Activated naive CD4-positive, alpha-beta T cell treated with anti-CD3 and anti-CD28 coated beads, Interleukin-2, amount 10 ng/mL, durations not matched to agents 7 days and 5 days (primary cell): ENCODE measurements at regions not wholly inside any gene's neighbourhood (a gene's known extent, or its start where the extent isn't known, plus 50 kb on each side); places are given as distances from the start of the nearest gene placed in this dataset.
"Not testable (repeated sequence)": the region's sequence is repeated elsewhere in the genome, so short reads cannot be mapped to it uniquely, and the experiment has no call there.

Experiments
- CTCF ChIA-PET: fragments of 350-600 bp; sonication (Branson Sonifier 250); formaldehyde crosslinking; loops from one replicate; lab custom pipeline; 2021; ENCODE audit warnings: antibody characterized with exemption; lab: Charles Lee
- DNase-seq: peaks from one replicate; pipeline ENCODE4 v3.0.0-alpha.2; 2020
- H3K27ac Mint-ChIP-seq: one replicate; pipeline ENCODE4 v1.8.0; 2021; ENCODE audit warnings: mild to moderate bottlenecking, moderate library complexity, mixed read lengths
- H3K27me3 Mint-ChIP-seq: one replicate; pipeline ENCODE4 v1.8.0; 2021; ENCODE audit warnings: mild to moderate bottlenecking, mixed read lengths
- H3K36me3 Mint-ChIP-seq: one replicate; pipeline ENCODE4 v1.8.0; 2021; ENCODE audit warnings: mixed read lengths
- H3K4me1 Mint-ChIP-seq: one replicate; pipeline ENCODE4 v1.8.0; 2021; ENCODE audit warnings: mixed read lengths
- H3K4me3 Mint-ChIP-seq: one replicate; pipeline ENCODE4 v1.8.0; 2021; ENCODE audit warnings: mild to moderate bottlenecking, moderate library complexity, mixed read lengths
- H3K9me3 Mint-ChIP-seq: one replicate; pipeline ENCODE4 v1.8.0; 2021; ENCODE audit warnings: mixed read lengths

DNA sequence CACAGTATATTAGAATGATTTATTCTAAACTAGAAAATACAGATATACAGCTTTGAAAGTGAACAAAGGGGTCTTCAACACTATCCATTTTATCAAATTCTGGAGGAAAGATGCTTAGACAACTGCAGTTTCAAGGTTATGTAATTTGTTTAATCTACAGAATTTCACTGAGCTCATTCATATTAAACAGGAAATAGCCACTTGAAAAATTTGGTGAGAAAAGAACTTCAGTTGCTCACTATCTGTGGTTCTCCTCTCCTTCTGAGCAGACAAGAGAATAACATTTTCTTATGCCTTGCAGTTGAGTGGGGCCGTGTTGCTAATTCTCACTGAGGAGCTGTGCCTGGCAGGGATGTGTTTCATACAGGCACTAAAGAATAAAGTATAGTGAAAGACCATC lies 1428.2 kb downstream of the CDH12 start:
- Mint-ChIP-seq H3K9me3 (no peaks in the 10 kb centered on the region), H3K27ac (no peak overlapping the region), H3K4me1 (no peaks in the 10 kb centered on the region), H3K36me3 (no peaks in the 10 kb centered on the region), H3K27me3 (no peaks in the 10 kb centered on the region), H3K4me3 (no peak overlapping the region)
- CTCF ChIA-PET: no interaction called here
- DNase-seq: no peak

GRCh38 chr5:21419383-21419782 lies 1431.4 kb upstream of the CDH18 start:
- Mint-ChIP-seq H3K4me3 (no peak overlapping the region), H3K27me3 (no peaks in the 10 kb centered on the region), H3K36me3 (no peaks in the 10 kb centered on the region), H3K27ac (no peak overlapping the region), H3K9me3 (no peaks in the 10 kb centered on the region), H3K4me1 (no peaks in the 10 kb centered on the region)
- CTCF ChIA-PET: no interaction called here
- no peak for DNase-seq

DNA sequence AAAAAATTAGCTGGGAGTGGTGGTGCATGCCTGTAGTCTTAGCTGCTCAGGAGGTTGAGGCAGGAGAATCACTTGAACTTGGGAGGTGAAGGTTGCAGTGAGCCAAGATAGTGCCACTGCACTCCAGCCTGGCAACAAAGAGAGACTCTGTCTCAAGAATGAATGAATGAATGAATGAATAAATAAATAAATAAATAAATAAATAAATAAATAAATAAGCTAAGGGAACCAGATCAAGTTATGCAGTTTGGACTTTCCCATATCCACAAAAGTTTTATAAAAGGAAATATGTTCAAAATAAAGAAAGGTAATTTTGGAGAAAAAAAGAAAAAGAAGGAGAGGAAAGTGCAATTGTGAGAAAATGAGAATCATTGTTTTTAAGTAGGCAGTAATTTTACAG lies 1414.1 kb upstream of the CDH18 start:
- H3K4me3 Mint-ChIP-seq, H3K9me3 Mint-ChIP-seq, H3K27ac Mint-ChIP-seq, DNase-seq, H3K27me3 Mint-ChIP-seq, H3K4me1 Mint-ChIP-seq, CTCF ChIA-PET, H3K36me3 Mint-ChIP-seq: not testable (repeated sequence)

DNA sequence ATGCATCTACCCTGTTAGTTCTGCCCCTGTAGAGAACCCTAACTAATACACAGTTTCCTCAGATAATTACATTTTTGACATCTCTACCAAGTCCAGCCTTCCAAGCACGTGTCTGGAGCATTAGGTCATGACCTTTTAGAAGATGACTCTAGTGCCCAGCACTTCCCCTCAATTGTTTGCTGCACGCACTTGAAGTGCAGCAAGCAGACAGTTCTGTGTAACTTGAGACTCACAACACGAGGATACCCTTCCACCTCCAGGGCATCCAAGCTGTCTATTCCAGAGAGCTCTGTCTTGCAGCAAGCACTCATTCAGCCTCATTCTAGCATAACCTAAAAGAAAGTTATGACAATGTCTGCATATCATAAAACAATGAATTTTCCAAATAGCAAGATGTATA lies 1410.5 kb upstream of the CDH18 start:
- H3K27ac Mint-ChIP-seq: no peak overlapping the region
- peaks cover 4% of the 10 kb centered on the region for H3K4me1 Mint-ChIP-seq
- DNase-seq: no peak
- H3K27me3 Mint-ChIP-seq: no peaks in the 10 kb centered on the region
- peaks cover 2% of the 10 kb centered on the region for H3K9me3 Mint-ChIP-seq
- no peak overlapping the region for H3K4me3 Mint-ChIP-seq
- CTCF ChIA-PET: no interaction called here
- H3K36me3 Mint-ChIP-seq: no peaks in the 10 kb centered on the region

- no peaks in the 10 kb centered on the region for H3K36me3 Mint-ChIP-seq
- CTCF ChIA-PET: no interaction called here
- H3K4me1 Mint-ChIP-seq: peaks cover 4% of the 10 kb centered on the region
- DNase-seq: no peak
- peaks cover 2% of the 10 kb centered on the region for H3K9me3 Mint-ChIP-seq
- H3K4me3 Mint-ChIP-seq: no peak overlapping the region
- no peak overlapping the region for H3K27ac Mint-ChIP-seq
- no peaks in the 10 kb centered on the region for H3K27me3 Mint-ChIP-seq
Measured at GRCh38 chr5:21397693-21398092, 1409.7 kb upstream of the CDH18 start.

- H3K27ac Mint-ChIP-seq: no peak overlapping the region
- CTCF ChIA-PET: no interaction called here
- no peak for DNase-seq
- H3K27me3 Mint-ChIP-seq: no peaks in the 10 kb centered on the region
- no peaks in the 10 kb centered on the region for H3K4me1 Mint-ChIP-seq
- no peaks in the 10 kb centered on the region for H3K36me3 Mint-ChIP-seq
- H3K4me3 Mint-ChIP-seq: no peak overlapping the region
- peaks cover 1% of the 10 kb centered on the region for H3K9me3 Mint-ChIP-seq
Measured at GRCh38 chr5:21391506-21391905, 1403.5 kb upstream of the CDH18 start.

DNA sequence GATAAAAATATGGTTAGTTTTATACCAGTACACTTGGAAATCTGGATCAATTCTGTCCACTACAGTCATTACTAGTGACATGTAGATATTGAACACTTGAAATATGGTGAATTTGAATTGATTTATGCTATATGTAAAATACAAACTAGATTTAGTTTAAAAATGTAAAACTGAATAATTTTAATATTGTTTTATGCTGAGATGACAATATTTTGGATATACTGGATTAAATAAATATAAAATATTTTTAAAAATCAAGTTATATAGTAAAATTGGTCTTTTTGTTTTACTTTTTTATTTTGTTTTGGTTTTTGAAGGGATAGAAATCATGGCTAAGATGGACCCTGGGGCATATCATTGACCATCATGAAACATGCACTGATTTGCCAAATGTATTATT lies 1372.8 kb upstream of the CDH18 start:
- H3K9me3 Mint-ChIP-seq, CTCF ChIA-PET, H3K4me1 Mint-ChIP-seq, H3K27ac Mint-ChIP-seq, H3K4me3 Mint-ChIP-seq, H3K27me3 Mint-ChIP-seq, DNase-seq, H3K36me3 Mint-ChIP-seq: not testable (repeated sequence)

- H3K4me1 Mint-ChIP-seq, H3K9me3 Mint-ChIP-seq, H3K36me3 Mint-ChIP-seq, CTCF ChIA-PET, H3K27ac Mint-ChIP-seq, H3K27me3 Mint-ChIP-seq: not testable (repeated sequence)
- peak overlapping the region; percentile 68 for H3K4me3 Mint-ChIP-seq
- peak; percentile 22 for DNase-seq
Measured at GRCh38 chr5:21341948-21342261, 1353.9 kb upstream of the CDH18 start.

GRCh38 chr5:21341203-21341947 lies 1353.4 kb upstream of the CDH18 start:
- H3K27ac Mint-ChIP-seq, H3K9me3 Mint-ChIP-seq, H3K36me3 Mint-ChIP-seq, H3K27me3 Mint-ChIP-seq, CTCF ChIA-PET, H3K4me1 Mint-ChIP-seq: not testable (repeated sequence)
- peak overlapping the region; percentile 68 for H3K4me3 Mint-ChIP-seq
- DNase-seq: peak; percentile 22

GRCh38 chr5:21340233-21340632 lies 1352.2 kb upstream of the CDH18 start:
- H3K36me3 Mint-ChIP-seq, H3K4me1 Mint-ChIP-seq, H3K27me3 Mint-ChIP-seq, H3K27ac Mint-ChIP-seq, DNase-seq, H3K9me3 Mint-ChIP-seq, CTCF ChIA-PET, H3K4me3 Mint-ChIP-seq: not testable (repeated sequence)

DNA sequence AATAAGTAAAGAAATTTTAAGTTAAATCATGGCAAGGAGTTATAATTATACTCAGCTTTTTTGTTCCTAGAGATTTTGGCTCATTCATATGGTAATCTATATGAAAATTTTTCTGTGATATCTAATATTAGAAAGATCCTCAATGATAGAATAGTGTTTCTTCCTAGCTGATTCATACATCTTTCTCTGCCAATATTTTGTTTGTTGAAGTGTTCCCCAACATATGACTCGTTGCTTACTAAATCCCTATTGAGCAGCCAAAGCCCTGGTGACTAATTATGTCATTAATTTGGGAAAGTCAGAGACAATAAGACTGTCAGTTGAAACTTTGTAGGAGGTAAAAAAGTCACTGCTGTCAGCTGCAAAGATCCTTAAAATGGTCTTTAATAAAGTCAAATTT lies 1348.5 kb upstream of the CDH18 start:
- H3K27me3 Mint-ChIP-seq, H3K27ac Mint-ChIP-seq, H3K36me3 Mint-ChIP-seq, DNase-seq, H3K9me3 Mint-ChIP-seq, H3K4me3 Mint-ChIP-seq, H3K4me1 Mint-ChIP-seq, CTCF ChIA-PET: not testable (repeated sequence)

DNA sequence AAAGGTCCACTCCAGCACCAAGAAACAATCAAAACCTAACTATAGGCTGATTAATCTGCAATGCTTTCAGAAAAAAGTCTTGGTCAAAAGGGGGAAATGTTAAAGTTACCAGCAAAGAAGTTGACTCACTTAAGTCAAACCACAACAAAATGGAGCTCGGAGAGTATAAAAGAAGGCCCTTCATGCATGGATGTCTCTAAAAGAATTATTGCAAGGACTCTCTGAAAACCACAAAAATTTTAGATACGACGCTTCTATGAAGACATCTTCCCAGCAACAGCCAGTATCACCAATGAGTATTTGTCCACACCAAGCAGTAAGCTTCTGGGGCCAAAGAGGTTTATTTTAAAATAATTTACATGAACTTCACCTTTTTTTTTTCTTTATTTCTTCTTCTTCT lies 1327.4 kb upstream of the CDH18 start:
- H3K27ac Mint-ChIP-seq, H3K27me3 Mint-ChIP-seq, H3K36me3 Mint-ChIP-seq, CTCF ChIA-PET, H3K4me1 Mint-ChIP-seq, DNase-seq, H3K9me3 Mint-ChIP-seq, H3K4me3 Mint-ChIP-seq: not testable (repeated sequence)

DNA sequence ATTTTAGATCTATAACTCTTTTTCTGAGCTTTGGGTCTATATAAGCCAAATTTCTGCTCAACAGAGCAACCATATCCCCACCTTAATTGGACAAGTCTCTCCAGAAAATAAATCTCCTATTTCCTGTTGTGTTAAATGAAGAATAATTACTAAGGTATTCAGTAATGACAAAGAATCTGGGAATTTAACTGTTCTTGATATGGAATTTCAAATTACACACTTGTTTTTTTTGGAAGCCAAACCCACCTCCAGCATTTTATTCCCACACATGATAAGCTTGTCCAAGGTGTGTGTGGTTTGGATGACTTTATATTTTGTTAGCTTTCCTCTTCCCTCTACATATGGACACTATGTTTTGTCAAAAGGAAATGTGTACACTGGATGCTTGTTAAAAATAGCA lies 1313.2 kb upstream of the CDH18 start:
- H3K9me3 Mint-ChIP-seq, H3K36me3 Mint-ChIP-seq, H3K4me3 Mint-ChIP-seq, H3K4me1 Mint-ChIP-seq, DNase-seq, H3K27me3 Mint-ChIP-seq, H3K27ac Mint-ChIP-seq, CTCF ChIA-PET: not testable (repeated sequence)

DNA sequence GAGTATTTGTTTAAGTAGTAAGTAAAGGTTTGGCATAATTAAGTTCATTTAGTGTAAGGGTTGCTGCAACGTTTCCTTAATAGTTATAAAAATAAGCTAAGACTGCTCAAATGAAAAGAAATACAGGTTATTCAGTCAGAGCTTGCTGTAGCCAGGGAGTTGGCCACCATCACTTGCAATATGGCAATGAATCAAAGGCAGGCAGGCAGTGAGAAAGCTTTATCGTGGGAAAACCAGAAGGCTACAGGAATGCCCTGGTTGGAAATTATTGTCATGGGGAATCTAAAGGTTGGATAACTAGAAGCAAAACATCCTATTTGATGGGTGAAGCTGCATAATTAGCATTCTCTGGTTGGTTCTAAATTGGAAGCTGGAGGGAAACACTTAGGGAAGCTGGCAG lies 1286.4 kb upstream of the CDH18 start:
- H3K27ac Mint-ChIP-seq, CTCF ChIA-PET, H3K27me3 Mint-ChIP-seq, DNase-seq, H3K4me1 Mint-ChIP-seq, H3K9me3 Mint-ChIP-seq, H3K4me3 Mint-ChIP-seq, H3K36me3 Mint-ChIP-seq: not testable (repeated sequence)

GRCh38 chr5:21263361-21263760 lies 1275.4 kb upstream of the CDH18 start:
- no peak overlapping the region for H3K4me3 Mint-ChIP-seq
- peaks cover 7% of the 10 kb centered on the region for H3K9me3 Mint-ChIP-seq
- no peak overlapping the region for H3K27ac Mint-ChIP-seq
- no peaks in the 10 kb centered on the region for H3K27me3 Mint-ChIP-seq
- CTCF ChIA-PET: no interaction called here
- H3K36me3 Mint-ChIP-seq: no peaks in the 10 kb centered on the region
- DNase-seq: no peak
- no peaks in the 10 kb centered on the region for H3K4me1 Mint-ChIP-seq

DNA sequence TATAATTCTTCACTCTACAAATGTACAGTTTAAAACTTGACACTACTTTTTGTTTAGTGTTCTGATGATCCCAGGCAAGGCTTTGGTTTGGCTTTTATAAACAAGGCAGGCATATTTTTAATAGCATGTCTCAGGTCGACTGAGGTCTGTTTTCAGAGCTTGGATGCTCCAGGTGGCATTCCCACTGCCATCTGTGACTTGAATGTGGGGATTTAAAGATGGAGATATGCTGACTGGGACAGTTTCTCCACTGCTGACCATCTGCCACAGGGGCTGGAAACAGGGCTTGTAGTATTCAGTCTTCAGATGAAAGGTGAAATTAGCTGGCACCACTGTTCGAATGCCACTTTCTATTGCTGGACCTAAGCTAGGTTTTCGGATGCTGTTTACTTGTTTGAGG lies 1266.2 kb upstream of the CDH18 start:
- H3K27ac Mint-ChIP-seq: no peak overlapping the region
- H3K9me3 Mint-ChIP-seq: peaks cover 4% of the 10 kb centered on the region
- H3K4me3 Mint-ChIP-seq: no peak overlapping the region
- DNase-seq: no peak
- CTCF ChIA-PET: no interaction called here
- H3K4me1 Mint-ChIP-seq: no peaks in the 10 kb centered on the region
- no peaks in the 10 kb centered on the region for H3K36me3 Mint-ChIP-seq
- no peaks in the 10 kb centered on the region for H3K27me3 Mint-ChIP-seq
